GM12878 (cell line): ENCODE measurements at regions not wholly inside any gene's neighbourhood (a gene's known extent, or its start where the extent isn't known, plus 50 kb on each side); places are given as distances from the start of the nearest gene placed in this dataset.

Source experiments
- ATAC-seq: fragments of 200-7000 bp; cut with Tn5 transposase; 3 replicates; pipeline ENCODE4 v1.9.1; 2020; ENCODE audit warnings: mild to moderate bottlenecking, moderate library complexity
- BruUV-seq: library from RNA; stranded (reverse); fragments of 400-500 nt; replicated peaks from 2 replicates; lab custom pipeline; 2021; lab: Mats Ljungman, UMichigan
- CTCF ChIA-PET: fragments of 300-600 bp; sonication (Branson Sonifier 250); formaldehyde crosslinking; extraction: SDS; loops from one replicate; lab custom pipeline; 2021; ENCODE audit warnings: inconsistent platforms; lab: Yijun Ruan, JAX
- POLR2A ChIA-PET: fragments of 350-600 bp; formaldehyde crosslinking; extraction: SDS; loops from one replicate; lab custom pipeline; 2021; ENCODE audit warnings: inconsistent platforms; lab: Charles Lee
- RAD21 ChIA-PET: fragments of 300-600 bp; sonication (Branson Sonifier 250); formaldehyde crosslinking; loops from one replicate; lab custom pipeline; 2023; ENCODE audit warnings: antibody characterized with exemption; ENCODE audit not compliant: unreplicated experiment; lab: Charles Lee
- SMC1A ChIA-PET: fragments of 300-600 bp; sonication (Branson Sonifier 250); formaldehyde crosslinking; loops from one replicate; lab custom pipeline; 2023; ENCODE audit not compliant: unreplicated experiment, uncharacterized antibody; lab: Charles Lee
- DNase-seq: peaks from one replicate; pipeline ENCODE4 v3.0.0-alpha.2; 2011; ENCODE audit warnings: low read depth, low spot score
- FAIRE-seq: peaks from 3 replicates; lab custom pipeline; 2011; peaks lifted over from hg19 to GRCh38; lab: Jason Lieb, UNC
- H2AFZ ChIP-seq: 2 replicates; pipeline ENCODE4 v1.6.0; 2011; ENCODE audit warnings: low read depth, low read length, control low read depth; ENCODE audit not compliant: control insufficient read depth
- H3K27ac ChIP-seq: 2 replicates; pipeline ENCODE4 v1.5.1; 2011; ENCODE audit warnings: control low read depth; ENCODE audit not compliant: control insufficient read depth, insufficient read depth
- H3K27me3 ChIP-seq, 2 experiments: replicated peaks in 1 of 2; 2 replicates each; pipeline versions ENCODE4 v1.6.0 to v1.6.1; 2011; ENCODE audit warnings: low read length in 1 of 2; ENCODE audit not compliant: control insufficient read depth in 2 of 2, insufficient read depth in 2 of 2
- H3K36me3 ChIP-seq, 2 experiments: 2 replicates each; pipeline ENCODE4 v1.5.1; 2011; ENCODE audit warnings: low read length in 1 of 2; ENCODE audit not compliant: control insufficient read depth in 2 of 2, insufficient read depth in 2 of 2
- H3K4me1 ChIP-seq: 2 replicates; pipeline ENCODE4 v1.6.1; 2011; ENCODE audit warnings: mild to moderate bottlenecking, low read length, moderate library complexity, mixed read lengths; ENCODE audit not compliant: control insufficient read depth, insufficient read depth
- H3K4me2 ChIP-seq: 2 replicates; pipeline ENCODE4 v1.6.0; 2011; ENCODE audit warnings: control low read depth; ENCODE audit not compliant: control insufficient read depth, insufficient read depth
- H3K4me3 ChIP-seq: fragments of 200-600 bp; sonication (generic); 2 replicates; pipeline ENCODE4 v1.5.1; 2016
- H3K79me2 ChIP-seq: 2 replicates; pipeline ENCODE4 v1.6.0; 2011; ENCODE audit warnings: low read length; ENCODE audit not compliant: control insufficient read depth, insufficient read depth
- H3K9ac ChIP-seq: 2 replicates; pipeline ENCODE4 v1.8.0; 2011; ENCODE audit warnings: low read length, control low read depth, mixed read lengths; ENCODE audit not compliant: control insufficient read depth, insufficient read depth
- H3K9me3 ChIP-seq: replicated peaks from 3 replicates; pipeline ENCODE4 v1.5.1; 2011; ENCODE audit warnings: mild to moderate bottlenecking, low read length; ENCODE audit not compliant: control insufficient read depth, insufficient read depth
- H4K20me1 ChIP-seq: 2 replicates; pipeline ENCODE4 v1.6.0; 2011; ENCODE audit not compliant: control insufficient read depth, insufficient read depth
- CEBPZ ChIP-seq: fragments of 150-350 bp; IDR thresholded peaks from 2 replicates; pipeline ENCODE4 v1.6.1; 2016; ENCODE audit warnings: low read depth, low read length
- IRF5 ChIP-seq: fragments of 450-650 bp; IDR thresholded peaks from 2 replicates; pipeline ENCODE4 v1.6.1; 2017; ENCODE audit warnings: borderline replicate concordance
- NFYA ChIP-seq: IDR thresholded peaks from 2 replicates; pipeline ENCODE4 v1.6.1; 2011; ENCODE audit warnings: low read depth, mild to moderate bottlenecking, low read length, improper control_type of control experiment, borderline replicate concordance
- YBX1 ChIP-seq: fragments of 450-650 bp; IDR thresholded peaks from 2 replicates; pipeline ENCODE4 v1.6.1; 2016; ENCODE audit warnings: antibody characterized with exemption
- WGBS: methylation state at CpG from one replicate; pipeline ENCODE4 v1.1.6; 2016; ENCODE audit warnings: low lambda C conversion rate; ENCODE audit not compliant: insufficient replicate concordance, insufficient coverage; ENCODE audit errors: missing lambda C conversion rate; 5-methylcytosine and 5-hydroxymethylcytosine counted together
- in situ Hi-C: fragments of 300-500 bp; cut with MboI; formaldehyde crosslinking; loops from 9 replicates; pipeline ENCODE4 v1.14.3; 2018; ENCODE audit warnings: mixed read lengths
- intact Hi-C: fragments of 100-400 bp; cut with micrococcal nuclease; formaldehyde crosslinking; loops from one replicate; pipeline ENCODE4 v1.14.2; 2022; ENCODE audit not compliant: unreplicated experiment

- in situ Hi-C loops = no loop called here
Measured at GRCh38 chr4:156228676-156229075, 275.0 kb upstream of the CTSO start.

More at GRCh38 chr4:156228676-156229075, 275.0 kb upstream of the CTSO start:
- SMC1A ChIA-PET = no interaction called here
- ATAC-seq = no peak
- no peaks in the 10 kb centered on the region for H3K9me3 ChIP-seq
- H4K20me1 ChIP-seq = no peaks in the 10 kb centered on the region
- no peak overlapping the region for H2AFZ ChIP-seq
- H3K27me3 ChIP-seq = no peaks in the 10 kb centered on the region
- no peaks in the 10 kb centered on the region for H3K4me1 ChIP-seq
- no peak for FAIRE-seq
- H3K27ac ChIP-seq = no peak overlapping the region
- 16% methylated on average over 3 of the region's 3 CpGs for WGBS
- POLR2A ChIA-PET = no interaction called here
- TF ChIP-seq YBX1 (no peak), IRF5 (no peak), NFYA (no peak), CEBPZ (no peak)
- TF ChIP-seq, all 136 proteins: peak for 0
- no peak overlapping the region for H3K9ac ChIP-seq
- no peaks in the 10 kb centered on the region for H3K36me3 ChIP-seq
- intact Hi-C loops = no loop called here
- no peak overlapping the region for H3K4me3 ChIP-seq
- ChIA-PET CTCF (no interaction called here), RAD21 (no interaction called here)
- BruUV-seq = no TSS peak
- no peak overlapping the region for H3K4me2 ChIP-seq
- no peak for DNase-seq
- H3K79me2 ChIP-seq = no peaks in the 10 kb centered on the region
